Panc1 (cell line): ENCODE measurements at regions not wholly inside any gene's neighbourhood (a gene's known extent, or its start where the extent isn't known, plus 50 kb on each side); places are given as distances from the start of the nearest gene placed in this dataset.

Experiments
- ATAC-seq: fragments of 200-7000 bp; cut with Tn5 transposase; 2 replicates; pipeline ENCODE4 v1.9.1; 2020; ENCODE audit warnings: mild to moderate bottlenecking, moderate library complexity
- BruUV-seq: library from RNA; stranded (reverse); fragments of 400-500 nt; replicated peaks from 2 replicates; lab custom pipeline; 2021; lab: Mats Ljungman, UMichigan
- CTCF ChIA-PET: fragments of 300-600 bp; sonication (Branson Sonifier 250); formaldehyde crosslinking; loops from one replicate; lab custom pipeline; 2022; ENCODE audit warnings: antibody characterized with exemption; lab: Charles Lee
- POLR2A ChIA-PET: fragments of 300-600 bp; sonication (Branson Sonifier 250); formaldehyde crosslinking; loops from one replicate; lab custom pipeline; 2022; ENCODE audit warnings: antibody characterized with exemption; lab: Charles Lee
- DNase-seq: peaks from one replicate; pipeline ENCODE4 v3.0.0-alpha.2; 2010; ENCODE audit warnings: low read depth, low spot score
- H3K27ac ChIP-seq: 2 replicates; pipeline ENCODE4 v1.5.1; 2011; ENCODE audit warnings: mild to moderate bottlenecking, low read length, inconsistent platforms
- H3K27me3 ChIP-seq: fragments of 200-500 bp; sonication (Bioruptor generic); 2 replicates; pipeline ENCODE4 v1.6.0; 2014; ENCODE audit warnings: low read length, inconsistent platforms; ENCODE audit not compliant: control insufficient read depth, insufficient read depth
- H3K36me3 ChIP-seq: fragments of 200-500 bp; sonication (Bioruptor generic); 2 replicates; pipeline ENCODE4 v1.5.1; 2014; ENCODE audit warnings: inconsistent platforms, mild to moderate bottlenecking, low read length, moderate library complexity; ENCODE audit not compliant: control insufficient read depth, insufficient read depth
- H3K4me1 ChIP-seq: 2 replicates; pipeline ENCODE4 v1.5.1; 2011; ENCODE audit warnings: inconsistent platforms, mild to moderate bottlenecking, low read length, moderate library complexity; ENCODE audit not compliant: control insufficient read depth, insufficient read depth
- H3K4me3 ChIP-seq, 2 experiments: 2 replicates each; pipeline ENCODE4 v1.5.1; 2011 to 2012; ENCODE audit warnings: low read depth in 2 of 2, low read length in 2 of 2, mild to moderate bottlenecking in 2 of 2, inconsistent platforms in 1 of 2, moderate library complexity in 1 of 2
- H3K9me3 ChIP-seq: fragments of 200-500 bp; sonication (Bioruptor generic); 2 replicates; pipeline ENCODE4 v1.5.1; 2014; ENCODE audit warnings: low read depth, mild to moderate bottlenecking, inconsistent platforms, low read length, moderate library complexity; ENCODE audit not compliant: control insufficient read depth, insufficient read depth
- CTCF ChIP-seq: fragments of 450-650 bp; IDR thresholded peaks from 2 replicates; pipeline ENCODE4 v1.5.1; 2017; ENCODE audit warnings: mild to moderate bottlenecking
- POLR2AphosphoS5 ChIP-seq: IDR thresholded peaks from 2 replicates; pipeline ENCODE4 v1.6.1; 2012; ENCODE audit warnings: mild to moderate bottlenecking, low read depth, low read length, moderate library complexity
- SIN3A ChIP-seq: IDR thresholded peaks from 2 replicates; pipeline ENCODE4 v1.6.1; 2012; ENCODE audit warnings: low read depth, mild to moderate bottlenecking, low read length, moderate library complexity, borderline replicate concordance; ENCODE audit not compliant: insufficient read depth
- TCF7L2 ChIP-seq: IDR thresholded peaks from 2 replicates; pipeline ENCODE4 v1.6.1; 2011; ENCODE audit warnings: mild to moderate bottlenecking, low read depth, low read length, inconsistent platforms
- in situ Hi-C: cut with HindIII; loops from 2 replicates; pipeline ENCODE4 v1.10.0; 2016; ENCODE audit warnings: low sequenced_read_pairs, low pct_unique_long_range_greater_than_20kb
- intact Hi-C: fragments of 100-400 bp; cut with micrococcal nuclease; formaldehyde crosslinking; loops from one replicate; pipeline ENCODE4 v1.10.0; 2022; ENCODE audit not compliant: unreplicated experiment
- TF ChIP-seq, protein P1 (sequence below), 2 experiments: IDR thresholded peaks; 2 replicates each; pipeline ENCODE4 v1.6.1; 2011 to 2012; ENCODE audit warnings: low read depth in 2 of 2, control low read depth in 1 of 2, low read length in 1 of 2, mild to moderate bottlenecking in 1 of 2, moderate library complexity in 1 of 2; ENCODE audit not compliant: insufficient read depth in 1 of 2

GRCh38 chr15:38019066-38019465 is 84.6 kb downstream of the TMCO5A start:
- ChIA-PET CTCF (no interaction called here), POLR2A (interaction anchor here (0.6 to 0.7 kb wide), 2 partner anchors 40 to 806 kb away, joined by 3 to 4 read pairs; no protein-coding TSS in a partner anchor)
- H3K27ac ChIP-seq: no peak overlapping the region
- no peaks in the 10 kb centered on the region for H3K36me3 ChIP-seq
- no peaks in the 10 kb centered on the region for H3K27me3 ChIP-seq
- no peaks in the 10 kb centered on the region for H3K9me3 ChIP-seq
- no peak overlapping the region for H3K4me3 ChIP-seq
- no TSS peak for BruUV-seq
- in situ Hi-C loops: no loop called here
- TF ChIP-seq SIN3A (no peak), POLR2AphosphoS5 (no peak)
- TF ChIP-seq, protein P1, sequence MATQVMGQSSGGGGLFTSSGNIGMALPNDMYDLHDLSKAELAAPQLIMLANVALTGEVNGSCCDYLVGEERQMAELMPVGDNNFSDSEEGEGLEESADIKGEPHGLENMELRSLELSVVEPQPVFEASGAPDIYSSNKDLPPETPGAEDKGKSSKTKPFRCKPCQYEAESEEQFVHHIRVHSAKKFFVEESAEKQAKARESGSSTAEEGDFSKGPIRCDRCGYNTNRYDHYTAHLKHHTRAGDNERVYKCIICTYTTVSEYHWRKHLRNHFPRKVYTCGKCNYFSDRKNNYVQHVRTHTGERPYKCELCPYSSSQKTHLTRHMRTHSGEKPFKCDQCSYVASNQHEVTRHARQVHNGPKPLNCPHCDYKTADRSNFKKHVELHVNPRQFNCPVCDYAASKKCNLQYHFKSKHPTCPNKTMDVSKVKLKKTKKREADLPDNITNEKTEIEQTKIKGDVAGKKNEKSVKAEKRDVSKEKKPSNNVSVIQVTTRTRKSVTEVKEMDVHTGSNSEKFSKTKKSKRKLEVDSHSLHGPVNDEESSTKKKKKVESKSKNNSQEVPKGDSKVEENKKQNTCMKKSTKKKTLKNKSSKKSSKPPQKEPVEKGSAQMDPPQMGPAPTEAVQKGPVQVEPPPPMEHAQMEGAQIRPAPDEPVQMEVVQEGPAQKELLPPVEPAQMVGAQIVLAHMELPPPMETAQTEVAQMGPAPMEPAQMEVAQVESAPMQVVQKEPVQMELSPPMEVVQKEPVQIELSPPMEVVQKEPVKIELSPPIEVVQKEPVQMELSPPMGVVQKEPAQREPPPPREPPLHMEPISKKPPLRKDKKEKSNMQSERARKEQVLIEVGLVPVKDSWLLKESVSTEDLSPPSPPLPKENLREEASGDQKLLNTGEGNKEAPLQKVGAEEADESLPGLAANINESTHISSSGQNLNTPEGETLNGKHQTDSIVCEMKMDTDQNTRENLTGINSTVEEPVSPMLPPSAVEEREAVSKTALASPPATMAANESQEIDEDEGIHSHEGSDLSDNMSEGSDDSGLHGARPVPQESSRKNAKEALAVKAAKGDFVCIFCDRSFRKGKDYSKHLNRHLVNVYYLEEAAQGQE (IDR thresholded peaks at IDR 0.05; ENCODE audit: insufficient read depth in 1 of 2, low read depth in 2 of 2, low read length in 1 of 2): no peak
- DNase-seq: no peak
- H3K4me1 ChIP-seq: no peaks in the 10 kb centered on the region
- intact Hi-C loops: no loop called here
- no peak for ATAC-seq

- CTCF ChIA-PET: no interaction called here
- POLR2A ChIA-PET: no interaction called here
- intact Hi-C loops: no loop called here
These were observed 86.8 kb downstream of the TMCO5A start for GRCh38 chr15:38021259-38021658.

More at GRCh38 chr15:38021259-38021658, 86.8 kb downstream of the TMCO5A start:
- Histone ChIP-seq H3K4me3 (no peak overlapping the region), H3K27ac (no peak overlapping the region), H3K4me1 (no peaks in the 10 kb centered on the region), H3K36me3 (no peaks in the 10 kb centered on the region), H3K9me3 (no peaks in the 10 kb centered on the region), H3K27me3 (no peaks in the 10 kb centered on the region)
- DNase-seq: no peak
- BruUV-seq: no TSS peak
- no peak for ATAC-seq
- TF ChIP-seq SIN3A (no peak), CTCF (no peak), TCF7L2 (no peak), POLR2AphosphoS5 (no peak)
- TF ChIP-seq, protein P1 (IDR thresholded peaks at IDR 0.05; ENCODE audit: insufficient read depth in 1 of 2, low read depth in 2 of 2, low read length in 1 of 2): no peak
- in situ Hi-C loops: no loop called here
